B cell (primary cell): ENCODE measurements at regions not wholly inside any gene's neighbourhood (a gene's known extent, or its start where the extent isn't known, plus 50 kb on each side); places are given as distances from the start of the nearest gene placed in this dataset.

Experiments
- ATAC-seq: fragments of 200-7000 bp; cut with Tn5 transposase; one replicate; pipeline ENCODE4 v1.10.0; 2021; ENCODE audit warnings: low read depth, mild to moderate bottlenecking, moderate number of reproducible peaks, moderate library complexity
- CTCF ChIA-PET: fragments of 350-600 bp; sonication (Branson Sonifier 250); formaldehyde crosslinking; loops from one replicate; lab custom pipeline; 2021; ENCODE audit warnings: antibody characterized with exemption, inconsistent platforms; lab: Charles Lee
- POLR2A ChIA-PET: fragments of 350-600 bp; sonication (Branson Sonifier 250); formaldehyde crosslinking; loops from one replicate; lab custom pipeline; 2021; ENCODE audit warnings: antibody characterized with exemption; lab: Charles Lee
- DNase-seq: peaks from one replicate; pipeline ENCODE4 v3.0.0; 2013
- H2AFZ ChIP-seq: 2 replicates; pipeline ENCODE4 v1.6.1; 2012; ENCODE audit warnings: mild to moderate bottlenecking, low read depth, low read length; ENCODE audit not compliant: insufficient read depth, poor library complexity, severe bottlenecking
- H3K27ac ChIP-seq, 2 donors: 1 replicate in 1 of 2; 2 replicates in 1 of 2; pipeline ENCODE4 v1.5.1; 2012 to 2013; ENCODE audit warnings: low read length in 2 of 2, mild to moderate bottlenecking in 2 of 2, moderate library complexity in 1 of 2
- H3K27me3 ChIP-seq, 4 experiments: fragments of 200-600 bp in 1 of 4; sonication (generic) in 1 of 4; replicated peaks in 1 of 4; 1 replicate in 2 of 4; 2 replicates in 2 of 4; pipeline versions ENCODE4 v1.6.1 to v1.7.0; 2013 to 2016; ENCODE audit warnings: low read length in 3 of 4, mild to moderate bottlenecking in 2 of 4, mixed read lengths in 1 of 4, moderate library complexity in 1 of 4; ENCODE audit not compliant: insufficient read depth in 4 of 4, control insufficient read depth in 3 of 4; ENCODE audit errors: control extremely low read depth in 1 of 4
- H3K36me3 ChIP-seq, 2 experiments: replicated peaks in 1 of 2; 1 replicate in 1 of 2; 2 replicates in 1 of 2; pipeline versions ENCODE4 v1.6.1 to v1.7.1; 2013; ENCODE audit warnings: low read length in 1 of 2; ENCODE audit not compliant: insufficient read depth in 2 of 2, control insufficient read depth in 1 of 2; ENCODE audit errors: control extremely low read depth in 1 of 2, extremely low read depth in 1 of 2
- H3K4me1 ChIP-seq, 2 donors: fragments of 200-600 bp in 1 of 2; sonication (generic) in 1 of 2; 1 replicate in 1 of 2; 2 replicates in 1 of 2; pipeline versions ENCODE4 v1.5.1 to v1.6.1; 2013 to 2017; ENCODE audit warnings: low read length in 2 of 2; ENCODE audit not compliant: control insufficient read depth in 2 of 2, insufficient read depth in 2 of 2
- H3K4me2 ChIP-seq: replicated peaks from 2 replicates; pipeline ENCODE3; 2012; ENCODE audit warnings: mild to moderate bottlenecking, low read depth, low read length; ENCODE audit not compliant: poor library complexity, severe bottlenecking
- H3K4me3 ChIP-seq, 5 experiments: fragments of 200-600 bp in 1 of 5; sonication (generic) in 1 of 5; 1 replicate in 3 of 5; 2 replicates in 2 of 5; pipeline versions ENCODE4 v1.5.1 to v1.7.0; 2011 to 2016; ENCODE audit warnings: low read length in 4 of 5, mild to moderate bottlenecking in 4 of 5, low read depth in 2 of 5, control low read depth in 1 of 5, moderate library complexity in 1 of 5; ENCODE audit not compliant: insufficient read depth in 1 of 5; ENCODE audit errors: control extremely low read depth in 1 of 5, extremely low read depth in 1 of 5
- H3K79me2 ChIP-seq: fragments of 200-600 bp; sonication (generic); one replicate; pipeline ENCODE4 v1.6.0; 2016; ENCODE audit warnings: low read length; ENCODE audit not compliant: control insufficient read depth, insufficient read depth
- H3K9ac ChIP-seq: fragments of 200-600 bp; sonication (generic); 2 replicates; pipeline ENCODE4 v1.6.1; 2017; ENCODE audit warnings: mild to moderate bottlenecking, low read length, moderate library complexity
- H3K9me3 ChIP-seq, 3 donors: one replicate each; pipeline versions ENCODE4 v1.6.1 to v1.7.1; 2013; ENCODE audit warnings: low read length in 2 of 3; ENCODE audit not compliant: control insufficient read depth in 2 of 3, insufficient read depth in 1 of 3; ENCODE audit errors: control extremely low read depth in 1 of 3
- H4K20me1 ChIP-seq: 2 replicates; pipeline ENCODE4 v1.6.0; 2012; ENCODE audit warnings: mild to moderate bottlenecking, low read length; ENCODE audit not compliant: insufficient read depth, control insufficient read depth, poor library complexity, severe bottlenecking
- H3K27ac Mint-ChIP-seq: one replicate; pipeline ENCODE4 v1.8.0; 2021; ENCODE audit warnings: mixed read lengths
- H3K27me3 Mint-ChIP-seq: one replicate; pipeline ENCODE4 v1.8.0; 2021; ENCODE audit warnings: mixed read lengths
- H3K4me1 Mint-ChIP-seq: one replicate; pipeline ENCODE4 v1.8.0; 2021; ENCODE audit warnings: mixed read lengths
- H3K4me3 Mint-ChIP-seq: one replicate; pipeline ENCODE4 v1.8.0; 2021; ENCODE audit warnings: mixed read lengths
- H3K9me3 Mint-ChIP-seq: one replicate; pipeline ENCODE4 v1.8.0; 2022; ENCODE audit warnings: mixed read lengths; ENCODE audit not compliant: insufficient read depth
- CTCF ChIP-seq: fragments of 200-600 bp; IDR thresholded peaks from one replicate; pipeline ENCODE4 v1.8.0; 2022; ENCODE audit warnings: antibody characterized with exemption, mild to moderate bottlenecking
- EZH2 ChIP-seq: IDR thresholded peaks from 2 replicates; pipeline ENCODE4 v1.6.1; 2012; ENCODE audit warnings: borderline replicate concordance, low read depth, mild to moderate bottlenecking, moderate library complexity, low read length; ENCODE audit not compliant: insufficient read depth, poor library complexity, severe bottlenecking
- WGBS: methylation state at CpG from one replicate; pipeline ENCODE4 v1.1.5; 2013; ENCODE audit warnings: missing lambda C conversion rate; ENCODE audit not compliant: insufficient coverage; 5-methylcytosine and 5-hydroxymethylcytosine counted together
- intact Hi-C: fragments of 100-400 bp; cut with micrococcal nuclease; formaldehyde crosslinking; loops from one replicate; pipeline ENCODE4 v1.10.0; 2022

- POLR2A ChIA-PET = no interaction called here
- CTCF ChIA-PET = interaction anchor here (0.5 kb wide), 1 partner anchor 222 kb away, joined by 3 read pairs; no protein-coding TSS in a partner anchor
- 90% methylated on average over 5 of the region's 5 CpGs for WGBS
- H3K4me2 ChIP-seq = no peak overlapping the region
- Mint-ChIP-seq H3K27ac (no peak overlapping the region), H3K9me3 (peaks cover 7% of the 10 kb centered on the region), H3K4me1 (no peaks in the 10 kb centered on the region), H3K4me3 (no peak overlapping the region), H3K27me3 (no peaks in the 10 kb centered on the region)
- no peak for ATAC-seq
- no peaks in the 10 kb centered on the region for H3K79me2 ChIP-seq
- no peak overlapping the region for H2AFZ ChIP-seq
- no peak overlapping the region for H3K9ac ChIP-seq
- H3K4me3 ChIP-seq = no peak overlapping the region
- DNase-seq = no peak
- no peaks in the 10 kb centered on the region for H3K4me1 ChIP-seq
- H3K9me3 ChIP-seq = peaks cover 0 to 4% (median 0%) of the 10 kb centered on the region in 3 donors
- TF ChIP-seq EZH2 (no peak), CTCF (no peak)
- intact Hi-C loops = no loop called here
- no peak overlapping the region for H3K27ac ChIP-seq
- no peaks in the 10 kb centered on the region for H3K36me3 ChIP-seq
- no peaks in the 10 kb centered on the region for H3K27me3 ChIP-seq
- H4K20me1 ChIP-seq = no peaks in the 10 kb centered on the region
Observed at GRCh38 chr16:6903671-6904070, 429.0 kb upstream of the RBFOX1 start.

GRCh38 chr16:6898896-6899295 lies 433.7 kb upstream of the RBFOX1 start:
- POLR2A ChIA-PET = no interaction called here
- no peaks in the 10 kb centered on the region for H3K4me1 ChIP-seq
- WGBS = 92% methylated on average over 3 of the region's 10 CpGs
- H3K4me2 ChIP-seq = no peak overlapping the region
- H3K4me3 ChIP-seq = no peak overlapping the region
- no peak overlapping the region for H2AFZ ChIP-seq
- H3K4me3 Mint-ChIP-seq = no peak overlapping the region
- ATAC-seq (no peak), DNase-seq (no peak)
- no peak overlapping the region for H3K27ac ChIP-seq
- no peaks in the 10 kb centered on the region for H3K27me3 ChIP-seq
- H3K9me3 Mint-ChIP-seq = peaks cover 7% of the 10 kb centered on the region
- H3K79me2 ChIP-seq = no peaks in the 10 kb centered on the region
- H4K20me1 ChIP-seq = no peaks in the 10 kb centered on the region
- no peaks in the 10 kb centered on the region for H3K27me3 Mint-ChIP-seq
- H3K27ac Mint-ChIP-seq = no peak overlapping the region
- intact Hi-C loops = no loop called here
- TF ChIP-seq CTCF (no peak), EZH2 (no peak)
- H3K9ac ChIP-seq = no peak overlapping the region
- no peaks in the 10 kb centered on the region for H3K36me3 ChIP-seq
- CTCF ChIA-PET = no interaction called here
- H3K9me3 ChIP-seq = no peaks in the 10 kb centered on the region
- no peaks in the 10 kb centered on the region for H3K4me1 Mint-ChIP-seq
